Ishikawa (cell line): ENCODE measurements at regions not wholly inside any gene's neighbourhood (a gene's known extent, or its start where the extent isn't known, plus 50 kb on each side); places are given as distances from the start of the nearest gene placed in this dataset.

ENCODE experiments used
- CEBPB ChIP-seq: IDR thresholded peaks from 2 replicates; pipeline ENCODE4 v1.6.1; 2012
- EP300 ChIP-seq: IDR thresholded peaks from 2 replicates; pipeline ENCODE4 v1.6.1; 2012; ENCODE audit warnings: borderline replicate concordance
- FOXM1 ChIP-seq: IDR thresholded peaks from 2 replicates; pipeline ENCODE4 v1.6.1; 2012; ENCODE audit warnings: low read depth, borderline replicate concordance
- NFIC ChIP-seq: IDR thresholded peaks from 2 replicates; pipeline ENCODE4 v1.6.1; 2012
- RAD21 ChIP-seq: IDR thresholded peaks from 2 replicates; pipeline ENCODE4 v1.6.1; 2012; ENCODE audit warnings: low read depth
- TAF1 ChIP-seq: IDR thresholded peaks from 2 replicates; pipeline ENCODE4 v1.6.1; 2012; ENCODE audit warnings: low read depth, mild to moderate bottlenecking
- TCF12 ChIP-seq: IDR thresholded peaks from 2 replicates; pipeline ENCODE4 v1.6.1; 2012; ENCODE audit warnings: low read depth
- TEAD4 ChIP-seq: IDR thresholded peaks from 2 replicates; pipeline ENCODE4 v1.6.1; 2012
- YY1 ChIP-seq: IDR thresholded peaks from 2 replicates; pipeline ENCODE4 v1.6.1; 2012; ENCODE audit warnings: low read depth
- ZBTB7A ChIP-seq: IDR thresholded peaks from 2 replicates; pipeline ENCODE4 v1.6.1; 2012; ENCODE audit warnings: low read depth
- TF ChIP-seq, protein P1 (sequence below): IDR thresholded peaks from 2 replicates; pipeline ENCODE4 v1.6.1; 2012; ENCODE audit warnings: low read depth, mild to moderate bottlenecking
- TF ChIP-seq, protein P2 (sequence below): IDR thresholded peaks from 2 replicates; pipeline ENCODE4 v1.6.1; 2012
- TF ChIP-seq, protein P3 (sequence below): IDR thresholded peaks from 2 replicates; pipeline ENCODE4 v1.6.1; 2012

DNA sequence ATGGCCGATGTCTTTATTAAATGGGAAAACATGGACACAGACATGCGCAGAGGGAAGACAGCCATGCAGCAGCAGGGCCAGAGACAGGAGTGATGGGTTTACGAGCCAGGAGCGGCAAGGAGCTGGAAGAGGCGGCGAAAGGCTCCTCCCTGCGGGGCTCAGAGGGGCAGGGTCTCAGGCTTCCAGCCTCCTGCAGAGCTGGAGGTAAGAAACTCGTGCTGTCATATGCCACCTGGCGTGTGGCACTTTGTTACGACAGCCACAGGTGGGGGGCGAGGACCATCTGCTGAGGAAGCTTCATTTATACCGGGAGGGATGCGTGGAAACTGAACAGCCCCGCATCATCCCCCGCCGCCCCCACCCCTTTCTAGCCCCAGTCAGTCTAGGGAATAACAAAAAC lies 52.0 kb upstream of the SPACA7 start:
- no peak for TF ChIP-seq TAF1
- TF ChIP-seq NFIC = no peak
- no peak for TF ChIP-seq RAD21
- no peak for TF ChIP-seq EP300
- TF ChIP-seq, protein P1, sequence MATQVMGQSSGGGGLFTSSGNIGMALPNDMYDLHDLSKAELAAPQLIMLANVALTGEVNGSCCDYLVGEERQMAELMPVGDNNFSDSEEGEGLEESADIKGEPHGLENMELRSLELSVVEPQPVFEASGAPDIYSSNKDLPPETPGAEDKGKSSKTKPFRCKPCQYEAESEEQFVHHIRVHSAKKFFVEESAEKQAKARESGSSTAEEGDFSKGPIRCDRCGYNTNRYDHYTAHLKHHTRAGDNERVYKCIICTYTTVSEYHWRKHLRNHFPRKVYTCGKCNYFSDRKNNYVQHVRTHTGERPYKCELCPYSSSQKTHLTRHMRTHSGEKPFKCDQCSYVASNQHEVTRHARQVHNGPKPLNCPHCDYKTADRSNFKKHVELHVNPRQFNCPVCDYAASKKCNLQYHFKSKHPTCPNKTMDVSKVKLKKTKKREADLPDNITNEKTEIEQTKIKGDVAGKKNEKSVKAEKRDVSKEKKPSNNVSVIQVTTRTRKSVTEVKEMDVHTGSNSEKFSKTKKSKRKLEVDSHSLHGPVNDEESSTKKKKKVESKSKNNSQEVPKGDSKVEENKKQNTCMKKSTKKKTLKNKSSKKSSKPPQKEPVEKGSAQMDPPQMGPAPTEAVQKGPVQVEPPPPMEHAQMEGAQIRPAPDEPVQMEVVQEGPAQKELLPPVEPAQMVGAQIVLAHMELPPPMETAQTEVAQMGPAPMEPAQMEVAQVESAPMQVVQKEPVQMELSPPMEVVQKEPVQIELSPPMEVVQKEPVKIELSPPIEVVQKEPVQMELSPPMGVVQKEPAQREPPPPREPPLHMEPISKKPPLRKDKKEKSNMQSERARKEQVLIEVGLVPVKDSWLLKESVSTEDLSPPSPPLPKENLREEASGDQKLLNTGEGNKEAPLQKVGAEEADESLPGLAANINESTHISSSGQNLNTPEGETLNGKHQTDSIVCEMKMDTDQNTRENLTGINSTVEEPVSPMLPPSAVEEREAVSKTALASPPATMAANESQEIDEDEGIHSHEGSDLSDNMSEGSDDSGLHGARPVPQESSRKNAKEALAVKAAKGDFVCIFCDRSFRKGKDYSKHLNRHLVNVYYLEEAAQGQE = no peak
- no peak for TF ChIP-seq YY1
- no peak for TF ChIP-seq ZBTB7A
- TF ChIP-seq, protein P2, sequence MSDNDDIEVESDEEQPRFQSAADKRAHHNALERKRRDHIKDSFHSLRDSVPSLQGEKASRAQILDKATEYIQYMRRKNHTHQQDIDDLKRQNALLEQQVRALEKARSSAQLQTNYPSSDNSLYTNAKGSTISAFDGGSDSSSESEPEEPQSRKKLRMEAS = no peak
- no peak for TF ChIP-seq CEBPB
- TF ChIP-seq, protein P3, sequence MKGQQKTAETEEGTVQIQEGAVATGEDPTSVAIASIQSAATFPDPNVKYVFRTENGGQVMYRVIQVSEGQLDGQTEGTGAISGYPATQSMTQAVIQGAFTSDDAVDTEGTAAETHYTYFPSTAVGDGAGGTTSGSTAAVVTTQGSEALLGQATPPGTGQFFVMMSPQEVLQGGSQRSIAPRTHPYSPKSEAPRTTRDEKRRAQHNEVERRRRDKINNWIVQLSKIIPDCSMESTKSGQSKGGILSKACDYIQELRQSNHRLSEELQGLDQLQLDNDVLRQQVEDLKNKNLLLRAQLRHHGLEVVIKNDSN = no peak
- TF ChIP-seq TCF12 = no peak
- TF ChIP-seq FOXM1 = no peak
- no peak for TF ChIP-seq TEAD4
